GM23338 (cell line): ENCODE measurements at regions not wholly inside any gene's neighbourhood (a gene's known extent, or its start where the extent isn't known, plus 50 kb on each side); places are given as distances from the start of the nearest gene placed in this dataset.

Source experiments
- CREB1 ChIP-seq: fragments of 250-450 bp; sonication (Bioruptor Pico); IDR thresholded peaks from 2 replicates; pipeline ENCODE4 v1.5.0; 2020; ENCODE audit warnings: low read depth, mild to moderate bottlenecking, moderate library complexity
- EZH2 ChIP-seq: fragments of 200-600 bp; sonication (generic); IDR thresholded peaks from one replicate; pipeline ENCODE4 v1.8.0; 2017; ENCODE audit warnings: antibody characterized with exemption, mild to moderate bottlenecking, low read depth; ENCODE audit not compliant: unreplicated experiment
- EZH2phosphoT487 ChIP-seq: fragments of 200-600 bp; sonication (generic); IDR thresholded peaks from one replicate; pipeline ENCODE4 v1.8.1; 2018; ENCODE audit warnings: antibody characterized with exemption; ENCODE audit not compliant: unreplicated experiment
- JUNB ChIP-seq: IDR thresholded peaks from one replicate; pipeline ENCODE4 v1.6.1; 2016; ENCODE audit warnings: antibody characterized with exemption; ENCODE audit not compliant: unreplicated experiment
- NANOG ChIP-seq: IDR thresholded peaks from 2 replicates; pipeline ENCODE4 v1.6.1; 2016; ENCODE audit warnings: antibody characterized with exemption, borderline replicate concordance
- POLR2AphosphoS5 ChIP-seq: IDR thresholded peaks from 2 replicates; pipeline ENCODE4 v1.6.1; 2016; ENCODE audit warnings: antibody characterized with exemption, low read depth
- STAT1 ChIP-seq: IDR thresholded peaks from one replicate; pipeline ENCODE4 v1.6.1; 2016; ENCODE audit warnings: antibody characterized with exemption; ENCODE audit not compliant: unreplicated experiment
- ZNF114 ChIP-seq: fragments of 250-450 bp; sonication (Bioruptor Pico); IDR thresholded peaks from 2 replicates; pipeline ENCODE4 v1.5.0; 2020; ENCODE audit warnings: mild to moderate bottlenecking, moderate library complexity
- TF ChIP-seq, protein P1 (sequence below), 2 experiments: fragments of 200-600 bp in 1 of 2; sonication (generic) in 1 of 2; conservative IDR thresholded peaks; 2 replicates each; pipeline versions ENCODE4 v1.5.1 to v1.6.1; 2016 to 2017; ENCODE audit warnings: antibody characterized with exemption in 2 of 2, low read depth in 2 of 2, mild to moderate bottlenecking in 2 of 2, moderate library complexity in 1 of 2
- TF ChIP-seq, protein P2 (sequence below): IDR thresholded peaks from one replicate; pipeline ENCODE4 v1.6.1; 2018; ENCODE audit warnings: antibody characterized with exemption; ENCODE audit not compliant: unreplicated experiment
- TF ChIP-seq, protein P3 (sequence below): IDR thresholded peaks from 2 replicates; pipeline ENCODE4 v1.6.1; 2016; ENCODE audit warnings: antibody characterized with exemption

DNA sequence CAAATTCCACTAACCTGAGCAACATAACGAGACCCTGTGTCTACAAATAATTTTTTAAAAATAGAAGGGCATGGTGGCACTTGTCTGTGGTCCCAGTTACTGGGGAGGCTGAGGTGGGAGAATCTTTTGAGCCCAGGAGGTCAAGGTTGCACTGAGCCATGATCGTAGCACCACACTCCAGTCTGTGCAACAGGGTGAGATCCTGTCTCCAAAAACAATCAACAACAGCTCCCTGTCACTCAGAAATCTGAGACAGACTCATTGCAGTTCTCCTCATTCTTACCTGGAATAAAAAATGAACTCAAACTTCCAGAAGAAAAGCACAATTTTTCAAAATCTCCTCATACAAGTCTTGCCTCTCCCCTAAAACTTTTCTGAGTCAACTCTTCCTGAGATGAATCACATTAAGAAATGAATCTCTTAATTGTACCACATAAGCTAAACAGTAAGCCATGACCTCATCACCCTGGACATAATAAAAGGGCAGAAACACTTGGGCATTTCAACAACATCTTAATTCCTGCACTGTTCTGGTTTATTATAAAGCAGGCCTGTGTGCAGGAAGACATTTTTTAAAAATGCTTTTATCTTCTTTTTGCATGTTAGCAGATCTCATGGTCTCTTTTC is 214.3 kb upstream of the CDKN3 start:
- no peak for TF ChIP-seq EZH2phosphoT487
- TF ChIP-seq, protein P1, sequence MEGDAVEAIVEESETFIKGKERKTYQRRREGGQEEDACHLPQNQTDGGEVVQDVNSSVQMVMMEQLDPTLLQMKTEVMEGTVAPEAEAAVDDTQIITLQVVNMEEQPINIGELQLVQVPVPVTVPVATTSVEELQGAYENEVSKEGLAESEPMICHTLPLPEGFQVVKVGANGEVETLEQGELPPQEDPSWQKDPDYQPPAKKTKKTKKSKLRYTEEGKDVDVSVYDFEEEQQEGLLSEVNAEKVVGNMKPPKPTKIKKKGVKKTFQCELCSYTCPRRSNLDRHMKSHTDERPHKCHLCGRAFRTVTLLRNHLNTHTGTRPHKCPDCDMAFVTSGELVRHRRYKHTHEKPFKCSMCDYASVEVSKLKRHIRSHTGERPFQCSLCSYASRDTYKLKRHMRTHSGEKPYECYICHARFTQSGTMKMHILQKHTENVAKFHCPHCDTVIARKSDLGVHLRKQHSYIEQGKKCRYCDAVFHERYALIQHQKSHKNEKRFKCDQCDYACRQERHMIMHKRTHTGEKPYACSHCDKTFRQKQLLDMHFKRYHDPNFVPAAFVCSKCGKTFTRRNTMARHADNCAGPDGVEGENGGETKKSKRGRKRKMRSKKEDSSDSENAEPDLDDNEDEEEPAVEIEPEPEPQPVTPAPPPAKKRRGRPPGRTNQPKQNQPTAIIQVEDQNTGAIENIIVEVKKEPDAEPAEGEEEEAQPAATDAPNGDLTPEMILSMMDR (conservative IDR thresholded peaks at IDR 0.05; ENCODE audit: low read depth in 2 of 2): no peak
- TF ChIP-seq STAT1: no peak
- TF ChIP-seq ZNF114 (CRISPR knock-in tag): no peak
- TF ChIP-seq POLR2AphosphoS5: no peak
- no peak for TF ChIP-seq NANOG
- no peak for TF ChIP-seq CREB1 (CRISPR knock-in tag)
- no peak for TF ChIP-seq EZH2
- TF ChIP-seq, protein P2, sequence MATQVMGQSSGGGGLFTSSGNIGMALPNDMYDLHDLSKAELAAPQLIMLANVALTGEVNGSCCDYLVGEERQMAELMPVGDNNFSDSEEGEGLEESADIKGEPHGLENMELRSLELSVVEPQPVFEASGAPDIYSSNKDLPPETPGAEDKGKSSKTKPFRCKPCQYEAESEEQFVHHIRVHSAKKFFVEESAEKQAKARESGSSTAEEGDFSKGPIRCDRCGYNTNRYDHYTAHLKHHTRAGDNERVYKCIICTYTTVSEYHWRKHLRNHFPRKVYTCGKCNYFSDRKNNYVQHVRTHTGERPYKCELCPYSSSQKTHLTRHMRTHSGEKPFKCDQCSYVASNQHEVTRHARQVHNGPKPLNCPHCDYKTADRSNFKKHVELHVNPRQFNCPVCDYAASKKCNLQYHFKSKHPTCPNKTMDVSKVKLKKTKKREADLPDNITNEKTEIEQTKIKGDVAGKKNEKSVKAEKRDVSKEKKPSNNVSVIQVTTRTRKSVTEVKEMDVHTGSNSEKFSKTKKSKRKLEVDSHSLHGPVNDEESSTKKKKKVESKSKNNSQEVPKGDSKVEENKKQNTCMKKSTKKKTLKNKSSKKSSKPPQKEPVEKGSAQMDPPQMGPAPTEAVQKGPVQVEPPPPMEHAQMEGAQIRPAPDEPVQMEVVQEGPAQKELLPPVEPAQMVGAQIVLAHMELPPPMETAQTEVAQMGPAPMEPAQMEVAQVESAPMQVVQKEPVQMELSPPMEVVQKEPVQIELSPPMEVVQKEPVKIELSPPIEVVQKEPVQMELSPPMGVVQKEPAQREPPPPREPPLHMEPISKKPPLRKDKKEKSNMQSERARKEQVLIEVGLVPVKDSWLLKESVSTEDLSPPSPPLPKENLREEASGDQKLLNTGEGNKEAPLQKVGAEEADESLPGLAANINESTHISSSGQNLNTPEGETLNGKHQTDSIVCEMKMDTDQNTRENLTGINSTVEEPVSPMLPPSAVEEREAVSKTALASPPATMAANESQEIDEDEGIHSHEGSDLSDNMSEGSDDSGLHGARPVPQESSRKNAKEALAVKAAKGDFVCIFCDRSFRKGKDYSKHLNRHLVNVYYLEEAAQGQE: no peak
- TF ChIP-seq, protein P3, sequence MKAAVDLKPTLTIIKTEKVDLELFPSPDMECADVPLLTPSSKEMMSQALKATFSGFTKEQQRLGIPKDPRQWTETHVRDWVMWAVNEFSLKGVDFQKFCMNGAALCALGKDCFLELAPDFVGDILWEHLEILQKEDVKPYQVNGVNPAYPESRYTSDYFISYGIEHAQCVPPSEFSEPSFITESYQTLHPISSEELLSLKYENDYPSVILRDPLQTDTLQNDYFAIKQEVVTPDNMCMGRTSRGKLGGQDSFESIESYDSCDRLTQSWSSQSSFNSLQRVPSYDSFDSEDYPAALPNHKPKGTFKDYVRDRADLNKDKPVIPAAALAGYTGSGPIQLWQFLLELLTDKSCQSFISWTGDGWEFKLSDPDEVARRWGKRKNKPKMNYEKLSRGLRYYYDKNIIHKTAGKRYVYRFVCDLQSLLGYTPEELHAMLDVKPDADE: no peak
- TF ChIP-seq JUNB: no peak
